SK-N-SH (cell line): ENCODE measurements at regions not wholly inside any gene's neighbourhood (a gene's known extent, or its start where the extent isn't known, plus 50 kb on each side); places are given as distances from the start of the nearest gene placed in this dataset.

Experiments
- EP300 ChIP-seq, 2 experiments: IDR thresholded peaks; 2 replicates each; pipeline versions ENCODE4 v1.4.0 to v1.6.1; 2012; ENCODE audit warnings: borderline replicate concordance in 1 of 2, low read depth in 1 of 2, low read length in 1 of 2
- EZH2phosphoT487 ChIP-seq: fragments of 200-600 bp; sonication (generic); IDR thresholded peaks from 2 replicates; pipeline ENCODE4 v1.6.1; 2017; ENCODE audit warnings: low read depth, mixed run types, mild to moderate bottlenecking, antibody characterized with exemption, moderate library complexity, borderline replicate concordance
- JUND ChIP-seq: IDR thresholded peaks from 2 replicates; pipeline ENCODE4 v1.4.0; 2012
- POLR2AphosphoS5 ChIP-seq: IDR thresholded peaks from 2 replicates; pipeline ENCODE4 v1.6.1; 2012; ENCODE audit warnings: low read depth, low read length
- RCOR1 ChIP-seq: fragments of 150-350 bp; IDR thresholded peaks from 2 replicates; pipeline ENCODE4 v1.6.1; 2017; ENCODE audit warnings: antibody characterized with exemption, low read length
- REST ChIP-seq: IDR thresholded peaks from 2 replicates; pipeline ENCODE4 v1.6.1; 2012; ENCODE audit warnings: mild to moderate bottlenecking, low read depth, low read length, moderate library complexity
- TF ChIP-seq, protein P1 (sequence below): fragments of 200-600 bp; sonication (generic); IDR thresholded peaks from 2 replicates; pipeline ENCODE4 v1.6.1; 2017; ENCODE audit warnings: antibody characterized with exemption, mild to moderate bottlenecking, moderate library complexity

DNA sequence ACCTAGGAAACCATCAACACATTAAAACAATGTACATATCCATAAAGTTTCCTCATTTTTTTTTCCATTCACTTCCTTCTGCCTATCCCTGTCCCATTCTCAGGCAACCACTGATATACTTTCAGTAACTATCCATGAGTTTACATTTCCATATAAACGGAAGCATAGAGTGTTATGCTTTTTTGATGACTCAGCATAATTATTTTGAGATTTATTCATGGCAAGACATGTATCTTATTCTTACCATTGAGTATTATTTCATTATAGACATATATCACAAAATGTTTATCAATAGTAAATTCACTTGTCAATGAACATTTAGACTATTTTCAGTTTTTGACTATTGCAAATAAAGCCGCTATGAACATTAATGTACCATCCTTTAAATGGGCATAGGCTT is 1786.8 kb upstream of the ACO1 start:
- TF ChIP-seq, protein P1, sequence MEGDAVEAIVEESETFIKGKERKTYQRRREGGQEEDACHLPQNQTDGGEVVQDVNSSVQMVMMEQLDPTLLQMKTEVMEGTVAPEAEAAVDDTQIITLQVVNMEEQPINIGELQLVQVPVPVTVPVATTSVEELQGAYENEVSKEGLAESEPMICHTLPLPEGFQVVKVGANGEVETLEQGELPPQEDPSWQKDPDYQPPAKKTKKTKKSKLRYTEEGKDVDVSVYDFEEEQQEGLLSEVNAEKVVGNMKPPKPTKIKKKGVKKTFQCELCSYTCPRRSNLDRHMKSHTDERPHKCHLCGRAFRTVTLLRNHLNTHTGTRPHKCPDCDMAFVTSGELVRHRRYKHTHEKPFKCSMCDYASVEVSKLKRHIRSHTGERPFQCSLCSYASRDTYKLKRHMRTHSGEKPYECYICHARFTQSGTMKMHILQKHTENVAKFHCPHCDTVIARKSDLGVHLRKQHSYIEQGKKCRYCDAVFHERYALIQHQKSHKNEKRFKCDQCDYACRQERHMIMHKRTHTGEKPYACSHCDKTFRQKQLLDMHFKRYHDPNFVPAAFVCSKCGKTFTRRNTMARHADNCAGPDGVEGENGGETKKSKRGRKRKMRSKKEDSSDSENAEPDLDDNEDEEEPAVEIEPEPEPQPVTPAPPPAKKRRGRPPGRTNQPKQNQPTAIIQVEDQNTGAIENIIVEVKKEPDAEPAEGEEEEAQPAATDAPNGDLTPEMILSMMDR = no peak
- TF ChIP-seq EZH2phosphoT487 (no peak), EP300 (IDR thresholded peaks at IDR 0.05; ENCODE audit: borderline replicate concordance in 1 of 2, low read depth in 1 of 2, low read length in 1 of 2) (no peak), JUND (no peak), POLR2AphosphoS5 (no peak), REST (no peak), RCOR1 (no peak)
